GM21737 (cell line): ENCODE measurements at regions not wholly inside any gene's neighbourhood (a gene's known extent, or its start where the extent isn't known, plus 50 kb on each side); places are given as distances from the start of the nearest gene placed in this dataset.

Experiments used
- ATAC-seq: cut with Tn5 transposase; IDR thresholded peaks from one replicate; pipeline ENCODE4 v1.9.1; 2021; ENCODE audit warnings: mild to moderate bottlenecking, moderate library complexity; ENCODE audit not compliant: unreplicated experiment

DNA sequence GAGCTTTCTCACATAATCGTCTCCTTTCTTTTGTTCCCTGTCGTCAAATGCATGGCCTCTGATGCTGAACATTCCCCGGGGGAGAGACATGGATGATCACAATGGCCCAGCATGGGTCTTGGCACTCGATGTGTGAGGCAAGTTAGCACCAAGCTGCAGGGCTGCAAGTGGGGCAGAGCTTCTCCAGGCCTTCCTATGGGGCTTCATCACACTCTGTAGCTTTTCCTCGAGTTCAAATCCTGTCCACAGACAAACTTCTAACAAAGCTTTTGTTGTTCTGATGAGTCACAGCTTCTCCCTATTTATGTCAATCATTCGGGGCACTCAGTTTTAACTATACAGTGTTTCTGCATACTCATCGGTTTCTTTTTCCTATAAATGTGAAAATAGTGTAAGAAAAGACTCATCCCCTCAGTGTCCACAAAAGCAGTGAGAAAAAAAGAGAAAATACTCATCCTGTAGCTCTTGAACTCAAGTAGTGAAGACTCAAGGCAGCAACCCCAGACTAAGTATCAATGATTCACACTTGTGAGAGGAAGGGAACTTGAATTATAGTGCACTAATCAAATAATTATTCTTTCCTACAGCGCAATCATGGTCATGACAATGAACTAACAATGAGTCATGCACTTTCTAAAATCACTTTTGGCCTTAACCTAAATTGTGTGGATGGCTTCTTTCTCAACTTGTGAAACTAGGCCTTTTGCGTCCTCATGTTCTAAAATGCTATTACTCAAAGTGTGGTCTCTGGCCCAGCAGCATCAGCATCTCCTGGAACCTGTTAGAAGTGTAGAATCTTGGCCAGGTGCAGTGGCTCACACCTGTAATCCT lies 68.4 kb upstream of the NOX3 start:
- ATAC-seq, result no peak

DNA sequence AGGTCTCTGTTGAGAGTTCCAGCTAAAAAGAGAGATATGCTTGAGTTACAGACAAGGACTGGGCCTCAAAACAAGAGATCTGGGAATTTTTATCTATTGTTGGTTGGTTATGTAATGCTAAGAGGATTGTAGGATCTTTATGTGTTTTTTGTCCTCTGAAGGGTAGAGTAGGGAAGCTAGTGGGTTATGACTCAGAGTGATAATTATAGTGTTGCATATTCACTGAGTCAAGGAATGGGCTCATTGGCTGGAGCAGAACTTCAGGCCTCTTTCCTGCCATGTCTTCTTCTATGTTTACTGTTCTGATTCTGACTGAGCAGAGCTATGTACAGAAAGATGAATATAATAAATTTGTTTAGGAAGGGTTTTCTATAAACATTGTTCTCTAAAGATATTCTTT lies 66.1 kb upstream of the NOX3 start:
- ATAC-seq, result no peak

GRCh38 chr6:155520078-155520477 lies 64.4 kb upstream of the NOX3 start:
- no peak for ATAC-seq

DNA sequence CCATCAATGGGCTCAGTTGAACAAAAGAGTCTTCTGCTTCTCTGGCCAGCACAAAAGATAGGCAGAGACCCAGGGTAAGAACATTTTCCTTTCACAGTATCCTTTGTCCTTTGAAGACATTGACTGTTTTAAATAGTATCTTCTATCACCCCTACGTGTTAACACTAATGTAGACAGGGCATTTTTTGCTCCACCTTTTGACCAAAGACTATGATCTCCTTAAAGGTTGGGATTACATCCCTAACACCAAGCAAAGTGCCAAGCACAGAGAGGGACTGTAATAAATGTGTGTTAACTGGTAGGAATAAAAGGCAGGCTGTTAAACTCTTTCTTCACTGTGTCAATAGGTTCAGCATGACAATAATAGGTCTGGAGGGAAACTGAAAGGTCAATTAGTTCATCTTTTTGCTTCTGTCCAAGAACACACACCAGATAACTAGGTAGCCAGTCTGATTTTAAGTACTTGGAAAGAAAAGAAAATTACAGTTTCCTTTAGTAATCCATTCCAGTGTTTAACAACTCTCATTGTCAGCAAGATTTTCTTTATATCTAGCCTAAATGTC lies 63.6 kb upstream of the NOX3 start:
- ATAC-seq, result no peak

DNA sequence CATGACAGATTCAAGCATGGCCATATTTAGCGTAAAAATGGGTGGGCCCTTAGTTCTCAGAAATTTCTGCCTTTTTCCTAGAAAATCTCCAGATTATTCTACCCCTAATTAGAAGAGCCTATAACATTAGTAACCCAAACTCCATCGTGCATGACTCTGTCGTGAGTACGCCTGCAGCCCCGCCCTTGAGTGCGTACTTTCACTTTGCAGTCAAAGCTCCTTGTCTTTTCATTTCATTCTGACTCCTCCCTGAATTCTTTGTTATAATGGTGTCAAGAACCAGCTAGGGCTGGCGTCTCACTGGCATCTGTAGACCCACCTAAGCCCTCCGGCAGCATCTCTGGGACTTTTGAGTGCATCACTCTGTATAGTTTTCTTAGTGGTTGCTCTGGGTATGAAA lies 61.7 kb upstream of the NOX3 start:
- ATAC-seq, result no peak

- no peak for ATAC-seq
Observed at GRCh38 chr6:155510879-155511278, 55.2 kb upstream of the NOX3 start.

GRCh38 chr6:155509743-155510475 lies 54.3 kb upstream of the NOX3 start:
- no peak for ATAC-seq

DNA sequence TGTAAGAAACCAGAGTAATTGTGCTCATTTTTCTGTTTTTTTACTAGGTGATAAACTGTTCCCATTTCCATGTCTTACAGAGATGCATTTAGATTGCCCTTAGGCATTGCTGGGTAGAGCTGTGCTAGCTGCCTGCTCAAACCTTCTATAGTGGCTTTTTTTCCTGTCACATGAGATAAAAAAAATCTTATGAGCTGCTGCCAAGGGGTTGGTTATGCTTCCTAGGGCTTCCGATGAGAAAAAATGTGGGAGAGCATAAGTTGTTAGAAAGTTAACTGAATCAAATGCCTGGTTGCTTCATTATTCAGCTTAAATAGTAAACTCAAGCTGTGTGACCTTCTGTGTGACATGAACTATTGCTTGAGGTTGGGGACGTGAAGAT lies 50.0 kb upstream of the NOX3 start:
- ATAC-seq, result no peak
